HL-60 (cell line): ENCODE measurements at regions not wholly inside any gene's neighbourhood (a gene's known extent, or its start where the extent isn't known, plus 50 kb on each side); places are given as distances from the start of the nearest gene placed in this dataset.

Experiments used
- CTCF ChIP-seq: IDR thresholded peaks from one replicate; pipeline ENCODE4 v1.5.1; 2011; ENCODE audit warnings: low read length, control low read depth, inconsistent platforms; ENCODE audit not compliant: insufficient read depth
- POLR2AphosphoS5 ChIP-seq: IDR thresholded peaks from 2 replicates; pipeline ENCODE4 v1.6.1; 2012; ENCODE audit warnings: low read depth

DNA sequence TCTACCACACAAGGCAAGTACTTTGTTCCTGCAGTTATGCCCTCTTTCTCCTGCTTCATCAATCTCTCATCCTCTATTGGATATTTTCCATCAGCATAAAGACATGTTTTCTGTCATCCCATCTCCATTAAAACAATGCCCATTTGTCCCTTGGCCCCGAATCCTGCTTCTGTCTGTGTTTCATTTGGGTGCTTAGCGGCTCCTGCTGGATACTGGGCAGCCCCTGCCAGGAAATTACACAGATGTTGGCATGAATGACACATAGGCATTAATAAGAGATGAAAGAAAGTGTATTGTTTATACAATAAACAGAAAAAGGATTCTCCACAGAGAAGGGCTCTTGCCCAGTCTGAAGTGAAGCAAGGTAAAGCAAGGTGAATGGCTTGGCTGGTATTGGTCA, 765.3 kb downstream of the REEP3 start:
- TF ChIP-seq CTCF: no peak
- no peak for TF ChIP-seq POLR2AphosphoS5
